AG09319 (cell line): ENCODE measurements at regions not wholly inside any gene's neighbourhood (a gene's known extent, or its start where the extent isn't known, plus 50 kb on each side); places are given as distances from the start of the nearest gene placed in this dataset.

ENCODE experiments used
- DNase-seq: peaks from one replicate; pipeline ENCODE4 v3.0.0-alpha.2; 2010; ENCODE audit warnings: low read depth; ENCODE audit errors: extremely low read depth
- CTCF ChIP-seq: IDR thresholded peaks from 2 replicates; pipeline ENCODE4 v1.5.1; 2011; ENCODE audit warnings: low read depth, mild to moderate bottlenecking, inconsistent platforms, low read length, moderate library complexity

GRCh38 chr2:107589079-107589491 is 237.6 kb upstream of the RGPD4 start:
- DNase-seq = no peak
- TF ChIP-seq CTCF = no peak

GRCh38 chr2:107591561-107592279 is 235.0 kb upstream of the RGPD4 start:
- no peak for TF ChIP-seq CTCF
- no peak for DNase-seq

GRCh38 chr2:107592280-107592624 is 234.4 kb upstream of the RGPD4 start:
- TF ChIP-seq CTCF = no peak
- DNase-seq = no peak

GRCh38 chr2:107595285-107595684 is 231.4 kb upstream of the RGPD4 start:
- DNase-seq = no peak
- TF ChIP-seq CTCF = no peak

GRCh38 chr2:107595749-107596148 is 230.9 kb upstream of the RGPD4 start:
- no peak for DNase-seq
- no peak for TF ChIP-seq CTCF

GRCh38 chr2:107597507-107597906 is 229.2 kb upstream of the RGPD4 start:
- no peak for TF ChIP-seq CTCF
- no peak for DNase-seq

GRCh38 chr2:107602801-107603200 is 223.9 kb upstream of the RGPD4 start:
- no peak for TF ChIP-seq CTCF
- DNase-seq = no peak
